Stimulated activated CD4-positive, alpha-beta T cell treated with anti-CD3 and anti-CD28 coated beads, Interleukin-2, amount 100 ng/mL, for 48 hours (primary cell): ENCODE measurements at regions not wholly inside any gene's neighbourhood (a gene's known extent, or its start where the extent isn't known, plus 50 kb on each side); places are given as distances from the start of the nearest gene placed in this dataset.

ENCODE experiments used
- DNase-seq, 2 donors: peaks; one replicate each; pipeline ENCODE4 v3.0.0-alpha.2; 2020

DNA sequence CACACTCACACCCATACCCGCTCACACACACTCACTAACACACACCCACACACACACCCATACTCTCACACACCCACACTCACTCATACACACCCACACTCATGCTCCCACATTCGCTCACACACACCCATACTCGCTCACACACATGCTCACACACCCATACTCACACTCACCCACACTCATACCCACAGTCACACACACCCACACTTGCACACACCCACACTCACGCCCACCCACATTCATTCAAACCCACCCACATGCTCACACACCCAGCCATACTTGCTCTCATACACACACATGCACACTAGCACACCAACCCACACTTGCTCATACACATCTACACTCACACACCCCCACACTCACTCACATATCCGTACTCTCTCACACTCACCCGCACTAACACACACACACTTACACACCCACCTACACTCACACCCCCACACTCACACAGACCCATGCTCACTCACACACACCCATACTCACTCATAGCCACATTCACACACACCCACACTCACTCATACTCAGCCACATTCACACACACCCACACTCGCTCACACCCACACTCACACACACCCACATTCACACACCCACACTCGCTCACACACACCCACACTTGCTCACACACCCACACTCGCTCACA, 322.4 kb upstream of the N4BP1 start:
- no peak for DNase-seq

DNA sequence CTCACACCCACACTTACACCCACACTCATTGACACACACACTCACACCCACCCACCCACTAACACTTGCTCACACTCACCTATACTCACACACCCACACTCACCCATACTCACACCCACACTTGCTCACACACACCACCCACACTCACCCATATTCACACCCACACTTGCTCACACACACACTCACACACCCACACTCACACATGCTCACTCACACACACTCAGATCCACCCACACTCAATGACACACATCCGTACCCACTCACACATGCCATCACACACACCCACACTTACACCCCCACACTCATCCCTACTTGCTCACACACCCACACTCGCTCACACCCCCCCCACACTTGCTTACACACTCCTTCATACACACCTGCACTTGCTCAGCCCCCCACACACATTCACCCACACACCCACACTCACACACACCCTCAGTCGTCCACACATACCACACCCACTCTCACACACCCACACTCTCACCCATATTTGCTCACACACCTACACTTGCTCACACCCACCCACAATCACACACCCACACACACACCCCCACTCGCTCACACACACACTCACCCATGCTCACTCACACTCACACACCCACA, 321.1 kb upstream of the N4BP1 start:
- no peak for DNase-seq

DNA sequence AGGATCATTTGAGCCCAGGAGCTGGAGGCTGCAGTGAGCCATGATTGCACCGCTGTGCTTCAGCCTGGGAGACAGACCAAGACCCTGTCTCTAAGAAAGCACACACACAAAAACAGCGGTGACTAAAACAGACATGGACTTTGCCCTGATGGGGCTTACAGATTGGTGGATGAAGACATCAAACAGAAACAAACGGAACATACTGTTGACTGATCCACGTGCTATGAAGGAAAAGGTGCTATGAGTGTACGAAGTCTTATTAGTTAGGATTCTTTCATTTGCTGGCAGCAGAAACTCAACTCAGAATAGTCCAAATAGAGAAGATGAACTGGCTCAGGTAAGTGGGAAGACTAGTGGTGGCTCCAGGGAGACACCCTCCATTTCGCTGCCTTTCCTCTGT, 309.8 kb upstream of the N4BP1 start:
- no peak for DNase-seq

DNA sequence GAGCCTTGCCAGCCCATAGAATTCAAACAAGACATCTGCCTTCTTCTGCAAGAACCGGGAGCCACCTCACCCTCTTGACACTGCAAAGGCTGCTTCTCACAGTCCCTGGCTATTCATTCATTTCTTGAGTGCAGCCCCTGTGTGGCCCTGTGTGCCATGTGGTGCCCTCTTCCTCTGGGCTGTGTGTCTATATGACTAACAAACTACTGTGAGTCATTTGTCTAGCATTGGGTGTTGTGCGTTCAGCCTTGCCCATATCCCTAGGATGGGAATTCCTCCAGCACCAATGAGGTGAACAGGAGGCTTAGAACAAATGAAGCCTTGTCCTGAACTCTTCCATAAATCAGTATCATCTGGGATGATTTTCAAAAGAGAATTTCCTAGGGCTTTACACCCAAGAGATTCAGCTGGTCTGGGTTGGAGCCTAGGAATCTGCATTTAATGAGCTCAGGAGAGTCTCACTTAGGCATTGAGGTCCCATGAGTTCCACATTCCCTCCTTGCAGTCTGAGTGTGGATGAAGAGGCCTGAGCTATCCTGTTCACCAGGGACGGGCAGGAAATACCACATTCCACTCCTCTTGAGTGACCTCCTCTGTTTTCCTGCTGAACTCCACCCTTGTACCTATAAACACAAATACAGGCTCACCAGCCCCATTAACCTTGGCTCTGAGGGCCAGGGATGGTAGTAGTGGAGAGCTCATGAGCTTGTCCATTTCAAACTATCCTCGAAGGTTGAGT, 308.7 kb upstream of the N4BP1 start:
- DNase-seq = no peak

DNA sequence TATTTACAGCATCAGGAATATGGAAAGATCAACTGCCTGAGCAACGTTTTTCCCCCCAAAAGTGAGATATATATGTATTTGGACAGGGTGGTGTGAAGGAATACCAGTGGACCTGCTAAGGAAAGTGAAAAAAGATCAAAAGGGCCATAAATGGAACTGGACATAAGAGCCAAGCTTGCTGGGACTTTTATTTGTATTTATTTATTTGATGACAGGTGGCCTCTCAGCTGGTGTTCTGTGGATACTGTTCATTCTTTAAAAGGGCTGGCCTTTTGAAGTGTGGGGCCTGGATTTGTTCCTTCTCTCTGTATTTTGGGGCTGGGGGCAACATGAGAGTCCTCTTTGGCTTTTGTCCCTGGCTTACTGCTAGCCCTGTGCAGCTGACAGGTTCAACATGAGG, 306.6 kb upstream of the N4BP1 start:
- DNase-seq = no peak

DNA sequence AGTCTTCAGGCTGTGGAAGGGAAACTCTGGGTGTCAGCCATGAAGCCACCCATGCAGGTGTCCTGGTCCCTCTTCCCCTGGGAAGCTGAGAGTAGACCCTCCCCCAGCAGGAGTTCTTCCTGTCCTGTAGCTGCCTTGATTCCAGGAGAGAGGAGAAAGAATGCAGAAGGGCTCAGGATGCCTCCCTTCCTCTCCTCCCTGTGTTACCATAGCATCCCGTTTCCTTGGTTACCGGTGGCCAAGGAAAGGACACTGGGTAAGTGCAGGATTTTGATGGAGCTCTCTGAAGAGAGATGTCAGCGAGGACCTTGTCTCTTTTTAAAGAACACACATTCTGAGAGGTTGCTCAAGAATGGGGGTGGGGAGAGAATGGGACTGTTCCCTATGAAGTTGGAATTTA, 304.1 kb upstream of the N4BP1 start:
- DNase-seq = no peak

DNA sequence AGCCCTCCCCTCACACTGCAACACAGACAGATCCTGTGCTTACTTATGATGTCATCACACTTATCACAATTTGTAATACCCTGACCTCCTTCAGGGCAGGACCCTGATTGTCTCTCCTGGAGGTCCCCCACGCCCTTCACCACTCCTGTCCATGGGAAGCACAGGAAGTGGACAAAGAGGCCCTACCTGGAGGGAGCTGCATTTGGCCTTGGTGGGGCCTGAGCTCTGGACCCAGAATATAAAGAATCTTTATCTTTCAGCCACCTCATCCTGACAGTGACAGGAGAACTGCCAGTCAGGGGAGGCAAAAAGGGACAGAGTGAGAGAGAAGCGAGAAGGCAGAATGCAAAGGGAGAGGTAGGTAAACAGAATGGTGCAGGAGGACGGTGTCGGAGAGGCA, 303.4 kb upstream of the N4BP1 start:
- DNase-seq = no peak

DNA sequence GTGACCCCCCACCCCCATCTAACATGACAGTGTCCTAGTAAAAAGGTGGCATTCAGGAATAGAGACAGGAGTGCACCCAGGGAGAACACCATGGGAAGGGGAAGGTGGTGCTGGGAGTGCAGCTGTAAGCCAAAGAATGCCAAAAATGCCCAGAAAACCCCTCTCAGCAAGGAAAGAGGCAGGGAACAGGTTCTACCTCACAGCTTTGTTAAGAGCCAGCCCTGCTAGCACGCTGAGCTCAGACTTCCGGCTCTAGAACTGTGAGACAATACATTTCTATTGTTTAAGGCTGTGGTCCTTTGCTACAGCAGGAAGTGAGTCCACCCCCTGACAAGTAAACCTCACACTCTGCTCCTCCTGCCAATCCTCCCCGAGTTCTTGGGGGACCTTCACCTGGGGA, 302.4 kb upstream of the N4BP1 start:
- no peak for DNase-seq

DNA sequence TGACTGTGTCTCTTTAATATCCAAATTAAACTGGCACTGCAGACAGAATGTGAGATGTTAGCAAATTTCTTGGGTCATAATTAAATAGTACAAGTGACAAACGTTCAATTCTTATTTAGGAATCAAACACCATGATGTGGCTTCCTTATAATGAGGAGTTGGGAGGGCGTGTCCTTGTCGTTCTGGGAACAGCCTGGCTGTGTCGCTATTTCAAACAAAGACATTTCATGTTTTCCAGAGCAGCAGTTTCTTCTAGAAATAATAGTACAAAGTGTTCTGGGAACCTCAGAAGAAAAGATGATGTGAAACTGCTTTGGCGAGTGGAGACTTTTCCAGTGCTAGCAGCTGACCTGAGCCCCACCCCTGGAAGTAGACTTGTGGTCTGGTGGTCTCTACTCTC, 301.7 kb upstream of the N4BP1 start:
- DNase-seq = no peak

DNA sequence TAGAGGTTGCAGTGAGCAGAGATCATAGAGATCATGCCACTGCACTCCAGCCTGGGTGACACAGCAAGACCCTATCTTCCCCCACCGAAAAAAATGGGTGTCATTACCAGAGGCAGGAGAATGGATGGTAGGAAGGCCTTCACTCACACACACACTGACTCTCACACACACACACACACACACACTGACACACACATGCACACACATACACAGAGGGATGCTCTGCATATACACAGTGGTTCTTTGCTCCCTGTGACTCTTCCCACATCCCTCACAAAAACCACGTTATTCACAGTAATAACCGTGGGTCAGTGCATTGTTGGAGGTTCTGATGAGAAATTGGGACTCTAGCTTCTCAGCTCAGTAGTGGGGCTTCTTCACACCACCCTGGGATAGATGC, 300.2 kb upstream of the N4BP1 start:
- DNase-seq = no peak

DNA sequence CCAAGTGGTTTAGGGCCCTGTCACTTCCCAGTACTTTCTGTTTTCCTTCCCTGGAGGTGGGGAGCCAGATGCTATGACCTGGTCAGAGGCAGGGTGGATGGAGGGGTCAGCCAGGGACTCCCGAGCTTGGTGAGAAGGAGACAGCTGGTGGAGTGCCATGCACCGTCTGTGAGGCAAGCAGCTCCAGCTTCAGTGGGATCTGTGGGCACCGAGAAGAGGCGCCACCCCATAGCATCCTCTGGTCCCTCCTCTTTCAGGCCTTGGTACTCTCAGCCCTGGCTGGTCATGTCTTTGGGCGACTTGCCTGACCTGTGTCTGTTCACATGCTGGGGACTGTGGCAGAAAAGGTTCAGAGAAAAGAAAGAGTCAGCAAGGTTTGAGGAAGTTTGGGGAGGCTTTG, 299.3 kb upstream of the N4BP1 start:
- DNase-seq = no peak

DNA sequence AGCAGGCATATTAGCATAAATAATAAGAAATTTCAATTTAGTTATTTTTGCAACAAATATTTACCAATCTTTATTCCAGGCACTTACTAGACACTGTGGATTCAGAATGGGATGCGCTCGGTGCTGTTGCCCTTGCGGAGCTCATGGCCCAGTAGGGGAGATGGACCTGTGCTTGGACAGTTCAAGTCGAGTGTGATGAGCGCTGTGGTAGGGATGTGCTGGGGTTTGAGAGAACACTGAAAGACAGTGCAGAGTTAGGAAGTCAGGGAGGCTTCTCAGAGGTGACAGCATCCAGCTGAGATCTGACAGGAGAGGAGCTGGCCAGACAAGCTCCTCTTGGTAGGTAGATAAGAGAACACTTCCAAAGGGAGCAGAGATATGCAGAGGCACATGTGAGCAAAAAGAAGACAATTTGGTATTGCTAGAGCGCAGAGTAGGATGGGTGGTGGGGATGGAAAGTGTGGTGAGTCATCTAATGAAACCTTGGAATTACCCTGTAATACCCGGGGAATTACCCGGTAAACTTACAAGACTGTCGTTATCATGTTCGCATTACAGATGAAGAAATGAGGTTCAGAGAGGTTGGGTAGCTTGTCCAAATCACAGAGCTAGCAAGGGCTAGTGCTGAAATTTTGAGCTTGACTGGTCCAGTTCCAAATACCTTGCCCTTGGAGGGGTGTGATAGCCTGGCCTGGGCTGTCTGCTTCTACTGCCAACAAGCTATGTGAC, 298.1 kb upstream of the N4BP1 start:
- no peak for DNase-seq

DNA sequence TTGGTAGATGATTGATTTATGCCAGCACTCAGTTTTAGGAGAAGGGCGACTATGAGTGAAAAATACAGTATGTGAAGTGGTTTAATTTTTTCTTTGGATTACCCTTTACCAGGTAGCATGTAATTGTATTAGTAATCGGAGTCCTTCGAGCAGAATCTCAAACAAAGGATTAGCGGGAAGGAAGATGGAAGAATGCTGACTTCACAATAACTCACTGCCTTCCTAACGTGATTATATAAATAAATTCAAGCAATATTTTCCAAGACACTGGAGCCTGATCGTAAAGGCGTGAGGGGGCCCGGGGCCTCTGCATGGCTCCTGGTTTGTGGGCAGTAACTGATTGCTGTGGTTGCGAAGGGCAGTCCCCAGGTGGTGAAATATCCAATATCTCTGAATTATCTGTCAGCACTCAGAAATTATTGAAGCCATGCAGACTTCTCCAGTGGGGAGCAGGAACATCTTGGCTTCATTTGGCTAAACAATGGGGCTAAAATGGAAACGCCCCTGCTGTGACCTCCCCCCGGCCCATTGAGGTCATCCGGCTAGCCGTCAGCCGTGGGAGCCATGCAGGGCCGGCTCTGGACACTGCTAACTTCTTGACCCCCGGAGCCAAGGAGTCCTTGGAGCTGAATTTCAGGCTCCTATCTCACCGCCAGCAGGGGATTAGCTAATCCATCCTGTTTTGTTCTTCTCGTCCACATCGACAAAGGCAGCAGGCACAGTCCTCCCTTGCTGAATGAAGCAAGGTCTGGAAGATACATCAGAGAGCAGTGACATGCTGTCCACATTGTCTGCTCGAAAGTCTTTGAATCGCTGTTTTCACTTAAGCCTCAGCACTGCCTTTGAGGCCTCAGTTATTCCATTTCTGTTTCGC, 295.9 kb upstream of the N4BP1 start:
- DNase-seq = no peak

DNA sequence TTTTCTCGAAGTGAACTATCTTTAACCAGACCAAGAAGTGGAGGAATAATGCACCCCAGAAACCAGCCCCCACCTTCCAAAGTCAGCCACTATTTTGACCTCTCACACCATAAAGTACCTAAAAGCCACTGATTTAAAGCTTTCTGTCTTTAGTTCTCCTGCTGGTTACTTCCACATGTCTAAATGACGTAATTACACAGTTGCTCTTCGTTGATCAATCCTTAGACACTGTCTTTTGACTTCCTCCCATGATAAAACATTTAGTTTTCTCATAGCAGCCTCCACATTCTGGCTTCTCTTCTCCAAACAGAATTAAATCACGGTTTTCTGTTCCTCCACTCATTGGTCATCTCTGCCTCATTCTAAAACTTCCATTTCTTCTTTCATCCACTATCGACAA, 294.4 kb upstream of the N4BP1 start:
- no peak for DNase-seq

DNA sequence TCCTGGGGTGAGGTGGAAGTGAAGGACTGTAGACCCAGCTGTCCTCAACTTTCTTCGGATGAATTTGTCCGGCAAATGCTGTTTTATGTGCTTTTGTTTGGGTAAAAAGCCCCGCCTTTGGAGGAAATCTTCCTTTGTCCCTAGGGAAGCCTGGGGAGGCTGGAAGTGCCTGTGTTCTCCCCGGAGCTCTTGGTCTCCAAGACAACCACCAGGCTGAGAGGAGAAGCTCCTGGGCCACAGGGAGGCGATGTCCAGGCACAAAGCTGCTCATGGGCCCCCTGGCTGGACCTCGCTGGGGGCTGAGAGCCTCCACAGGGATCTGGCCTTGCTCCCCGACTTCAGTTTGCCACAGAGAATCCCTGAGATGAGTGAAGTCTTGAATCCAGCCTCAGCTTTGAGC, 293.1 kb upstream of the N4BP1 start:
- DNase-seq = no peak

DNA sequence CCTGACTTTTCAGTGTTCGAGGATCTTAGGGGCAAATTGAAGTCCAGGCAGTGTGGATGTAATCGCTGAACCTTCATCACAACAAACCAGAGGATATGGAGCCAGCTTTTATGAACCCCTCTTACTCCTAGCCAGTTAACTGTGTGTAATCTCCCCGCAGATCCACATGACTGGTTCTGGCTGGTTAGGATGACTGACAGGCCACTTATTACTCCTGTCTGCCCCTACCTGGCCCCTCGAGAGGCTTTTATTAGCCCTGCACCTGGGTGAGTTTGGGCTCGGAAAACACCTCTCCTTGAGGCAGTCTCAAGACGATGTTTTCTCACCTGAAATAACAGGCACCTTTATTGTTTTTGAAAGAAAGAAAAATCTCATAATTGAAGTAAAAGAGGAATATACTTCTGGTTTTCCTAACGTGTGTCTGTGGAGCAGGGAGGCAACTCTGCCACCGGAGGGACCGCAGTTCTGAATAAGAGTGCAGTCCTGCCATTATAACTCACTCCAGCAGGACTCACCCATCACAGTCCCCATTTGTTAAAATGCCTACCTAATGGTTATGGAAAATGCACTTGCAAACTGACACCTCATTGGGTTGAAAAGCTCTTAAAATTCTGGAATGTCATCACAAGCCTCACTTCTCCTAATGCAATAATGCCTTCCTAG, 291.9 kb upstream of the N4BP1 start:
- DNase-seq = no peak

DNA sequence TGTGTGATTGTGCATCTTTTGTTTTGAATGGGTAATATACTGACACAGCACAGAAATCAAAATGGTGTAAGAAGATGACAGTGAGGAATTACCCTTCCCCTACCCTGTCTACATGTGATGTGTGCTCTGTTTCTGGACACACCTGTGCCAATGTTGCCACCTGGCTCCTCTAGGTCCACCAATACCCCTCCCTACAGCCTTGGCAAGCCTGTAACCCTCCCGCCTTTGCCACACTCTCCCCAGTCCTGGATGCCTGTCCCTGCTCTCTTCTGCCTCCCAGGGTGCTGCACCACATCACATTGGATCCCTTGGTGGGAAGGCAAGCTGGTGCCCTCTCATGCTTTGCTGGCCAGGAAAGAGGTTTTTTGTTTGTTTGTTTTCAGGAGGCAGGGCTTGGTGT, 289.5 kb upstream of the N4BP1 start:
- DNase-seq = no peak

DNA sequence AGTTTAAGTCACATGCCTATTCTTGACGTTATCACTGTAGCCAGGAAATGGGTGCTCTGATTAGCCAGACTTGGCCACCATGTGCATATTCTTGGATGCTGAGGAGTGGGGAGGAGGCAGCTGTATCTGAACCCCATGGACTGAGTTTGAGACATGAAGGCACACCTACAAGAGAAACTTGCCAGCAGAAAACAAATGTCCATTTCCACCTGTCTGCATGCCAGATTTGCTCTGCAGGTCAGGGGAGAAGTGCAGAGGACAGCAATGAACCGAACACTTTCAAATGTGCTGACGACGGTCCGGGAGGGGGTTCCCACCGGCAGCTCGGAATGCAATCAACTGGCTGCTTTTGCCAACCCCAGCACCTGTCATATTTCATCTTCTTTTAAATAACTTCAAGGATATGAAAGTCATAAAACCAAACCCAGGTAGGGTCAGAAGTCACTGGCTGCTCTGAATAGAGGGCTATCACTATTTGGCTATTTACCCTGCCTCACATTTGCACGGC, 287.8 kb upstream of the N4BP1 start:
- no peak for DNase-seq

DNA sequence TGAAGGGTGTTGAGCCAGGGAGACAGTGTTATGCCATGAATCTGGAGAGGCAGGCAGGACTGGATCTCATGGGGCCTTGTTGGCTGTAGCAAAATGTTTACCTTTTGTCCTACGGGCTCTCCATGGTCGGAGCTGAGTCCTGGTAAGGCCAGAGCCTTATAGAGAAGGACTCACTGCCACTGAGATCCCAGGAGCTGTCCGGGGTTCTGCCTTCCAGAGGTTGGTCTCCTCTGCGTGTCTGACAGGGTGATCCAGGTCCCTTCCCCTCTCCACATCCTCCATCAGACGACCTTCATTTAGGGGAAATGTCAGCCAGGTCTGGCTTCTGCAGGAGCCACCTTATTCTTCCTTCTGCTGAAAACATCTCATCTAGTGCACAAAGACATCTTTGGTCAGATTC, 285.2 kb upstream of the N4BP1 start:
- no peak for DNase-seq

DNA sequence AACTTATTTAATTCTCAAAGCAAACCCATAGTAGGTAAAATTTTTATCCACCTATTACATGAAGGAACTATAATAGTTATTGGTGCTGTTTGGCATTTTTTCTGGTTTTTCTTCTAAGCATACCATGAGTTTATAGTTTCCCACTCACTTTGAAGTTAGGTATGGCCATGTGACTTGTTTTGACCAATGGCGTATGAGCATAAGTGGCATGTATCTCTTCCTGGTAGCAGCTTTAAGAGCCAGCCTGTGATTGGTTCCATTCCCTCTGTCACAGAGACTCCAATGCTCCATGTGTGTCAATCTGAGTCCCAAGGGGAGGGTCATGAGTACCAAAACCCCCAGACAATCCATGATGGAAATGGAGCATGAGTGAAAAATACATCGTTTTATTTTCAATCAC, 282.9 kb upstream of the N4BP1 start:
- DNase-seq = no peak

DNA sequence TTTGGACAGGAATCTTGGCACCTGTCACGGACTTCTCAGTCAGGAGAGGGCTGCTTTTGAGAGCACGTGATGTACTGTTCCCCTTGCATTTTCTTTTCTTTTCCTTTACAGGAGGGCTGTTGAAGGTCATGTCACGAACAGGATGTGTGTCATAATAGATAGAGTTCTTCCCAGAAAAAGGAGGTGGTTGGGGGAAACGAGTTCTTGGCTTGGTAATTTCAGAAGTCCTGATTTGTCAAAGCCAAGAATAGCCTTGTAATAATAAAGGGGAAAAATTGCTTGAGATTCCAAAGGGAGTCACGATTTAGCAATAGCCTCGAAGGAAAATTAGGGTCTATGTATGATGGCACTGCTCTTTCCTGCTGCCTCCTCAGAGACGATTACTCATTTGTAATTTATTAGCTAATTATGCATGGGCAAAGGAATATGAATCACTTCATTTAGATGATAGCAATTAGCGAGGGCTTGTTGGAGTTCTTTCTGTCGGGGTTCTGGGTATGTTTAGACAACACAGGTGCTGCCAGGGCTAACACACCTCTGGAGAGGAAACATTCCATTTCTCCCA, 277.7 kb upstream of the N4BP1 start:
- DNase-seq = no peak

DNA sequence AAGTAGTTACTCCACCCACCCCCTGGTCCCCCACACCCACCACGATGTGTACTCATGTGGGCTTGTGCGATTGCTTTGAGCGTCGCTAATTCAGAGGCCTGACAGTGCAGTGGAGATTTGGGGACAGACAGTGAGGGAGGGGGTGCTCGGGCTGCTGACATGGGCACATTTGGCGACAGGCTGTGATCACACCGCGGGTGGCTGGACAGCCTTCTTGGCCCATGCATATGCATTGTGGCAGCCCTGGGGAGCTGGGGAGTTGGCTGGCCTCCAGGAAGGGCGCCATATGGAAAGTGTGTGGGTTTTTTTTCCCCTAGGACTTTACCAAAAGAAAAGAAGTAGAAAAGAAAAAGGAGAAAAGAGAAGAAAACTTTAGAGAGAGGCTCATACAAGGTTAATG, 275.5 kb upstream of the N4BP1 start:
- no peak for DNase-seq
